Cardiac muscle cell (in vitro differentiated cells and primary cell): ENCODE measurements at regions not wholly inside any gene's neighbourhood (a gene's known extent, or its start where the extent isn't known, plus 50 kb on each side); places are given as distances from the start of the nearest gene placed in this dataset.
"Not testable (repeated sequence)": the region's sequence is repeated elsewhere in the genome, so short reads cannot be mapped to it uniquely, and the experiment has no call there.

Experiments
- DNase-seq, 2 donors: peaks; one replicate each; pipeline versions ENCODE4 v3.0.0 to v3.0.0-alpha.2; 2010 to 2017; ENCODE audit warnings: low read depth in 1 of 2, low spot score in 1 of 2
- H3K27ac ChIP-seq: fragments of 200-600 bp; sonication (generic); 2 replicates; pipeline ENCODE4 v1.5.1; 2016
- H3K27me3 ChIP-seq: fragments of 200-600 bp; sonication (generic); 2 replicates; pipeline ENCODE4 v1.6.0; 2016; ENCODE audit warnings: control low read depth
- H3K36me3 ChIP-seq: fragments of 200-600 bp; sonication (generic); 2 replicates; pipeline ENCODE4 v1.5.1; 2016; ENCODE audit warnings: control low read depth
- H3K4me1 ChIP-seq: fragments of 200-600 bp; sonication (generic); 2 replicates; pipeline ENCODE4 v1.8.1; 2017; ENCODE audit warnings: low read depth, mild to moderate bottlenecking, mixed run types
- H3K4me3 ChIP-seq: fragments of 200-600 bp; sonication (generic); 2 replicates; pipeline ENCODE4 v1.5.1; 2016; ENCODE audit warnings: mild to moderate bottlenecking
- H3K9me3 ChIP-seq: fragments of 200-600 bp; sonication (generic); 2 replicates; pipeline ENCODE4 v1.5.1; 2017; ENCODE audit warnings: low read depth, mild to moderate bottlenecking, control low read depth
- CTCF ChIP-seq: IDR thresholded peaks from 2 replicates; pipeline ENCODE4 v1.5.1; 2012; ENCODE audit warnings: low read depth, mild to moderate bottlenecking, low read length

DNA sequence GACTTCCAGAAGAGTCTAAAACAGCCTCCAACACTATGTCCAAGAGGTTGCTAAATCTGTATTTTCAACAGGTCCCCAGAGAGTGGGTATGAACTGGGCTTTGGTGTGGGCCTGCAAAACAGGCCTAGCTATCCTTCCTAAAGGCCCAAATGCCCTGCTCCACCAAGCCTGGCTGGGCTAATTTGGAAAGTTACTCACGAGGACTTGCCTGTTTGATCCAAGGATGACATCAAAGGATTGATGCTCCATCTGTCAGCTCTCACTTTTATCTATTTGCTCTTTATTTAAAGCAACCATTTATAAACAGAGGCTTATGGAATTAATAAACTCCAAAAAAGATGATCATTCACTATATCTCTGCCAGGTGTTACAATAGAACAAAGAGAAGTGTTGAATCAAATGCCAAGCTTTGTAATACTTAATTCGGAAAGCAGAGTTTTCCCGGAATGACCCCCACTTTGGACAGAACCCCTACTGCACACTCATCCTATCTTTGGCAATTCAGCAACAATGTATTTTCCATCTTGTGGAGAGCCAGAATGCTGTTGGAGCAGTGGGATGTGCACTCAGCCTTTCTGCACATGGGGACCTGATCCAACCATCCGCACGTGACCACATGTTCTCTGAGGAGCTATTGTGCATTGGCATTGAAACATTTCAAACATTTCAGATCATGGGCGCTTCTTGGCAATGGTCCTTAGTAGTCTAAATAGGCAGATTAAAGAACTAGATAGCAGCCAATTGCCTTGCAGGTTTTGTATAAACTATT is 163.3 kb upstream of the THBS1 start:
- no peaks in the 10 kb centered on the region for H3K27me3 ChIP-seq
- DNase-seq = no peak
- TF ChIP-seq CTCF = no peak
- H3K4me3 ChIP-seq = no peak overlapping the region
- H3K9me3 ChIP-seq = no peaks in the 10 kb centered on the region
- H3K4me1 ChIP-seq = peaks cover 19% of the 10 kb centered on the region
- H3K27ac ChIP-seq = no peak overlapping the region
- no peaks in the 10 kb centered on the region for H3K36me3 ChIP-seq

DNA sequence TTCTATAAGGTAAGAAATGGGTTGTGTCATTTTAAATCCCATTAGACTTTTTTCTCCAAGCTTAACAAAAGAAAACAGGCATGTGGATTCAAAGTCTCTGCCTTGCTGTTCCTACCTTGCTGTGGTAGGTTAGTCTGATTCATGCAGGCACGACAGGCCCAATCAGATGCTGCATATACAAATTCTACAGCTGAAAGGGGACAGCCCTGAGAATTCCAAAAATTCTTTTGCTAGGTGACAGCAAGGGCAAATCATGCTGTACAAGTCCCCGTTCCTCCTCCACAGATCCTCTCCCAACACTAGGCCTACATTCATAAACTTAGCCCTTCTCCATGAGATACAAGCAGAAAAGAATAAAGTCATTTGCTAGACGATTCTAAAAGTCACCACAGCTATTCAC is 161.2 kb upstream of the THBS1 start:
- H3K36me3 ChIP-seq = no peaks in the 10 kb centered on the region
- H3K27me3 ChIP-seq = no peaks in the 10 kb centered on the region
- H3K4me3 ChIP-seq = no peak overlapping the region
- peak overlapping the region; percentile 82 for H3K27ac ChIP-seq
- no peak for TF ChIP-seq CTCF
- H3K9me3 ChIP-seq = no peaks in the 10 kb centered on the region
- peak in 1 of 2 donors; percentile 64 for DNase-seq
- H3K4me1 ChIP-seq = peaks cover 13% of the 10 kb centered on the region

DNA sequence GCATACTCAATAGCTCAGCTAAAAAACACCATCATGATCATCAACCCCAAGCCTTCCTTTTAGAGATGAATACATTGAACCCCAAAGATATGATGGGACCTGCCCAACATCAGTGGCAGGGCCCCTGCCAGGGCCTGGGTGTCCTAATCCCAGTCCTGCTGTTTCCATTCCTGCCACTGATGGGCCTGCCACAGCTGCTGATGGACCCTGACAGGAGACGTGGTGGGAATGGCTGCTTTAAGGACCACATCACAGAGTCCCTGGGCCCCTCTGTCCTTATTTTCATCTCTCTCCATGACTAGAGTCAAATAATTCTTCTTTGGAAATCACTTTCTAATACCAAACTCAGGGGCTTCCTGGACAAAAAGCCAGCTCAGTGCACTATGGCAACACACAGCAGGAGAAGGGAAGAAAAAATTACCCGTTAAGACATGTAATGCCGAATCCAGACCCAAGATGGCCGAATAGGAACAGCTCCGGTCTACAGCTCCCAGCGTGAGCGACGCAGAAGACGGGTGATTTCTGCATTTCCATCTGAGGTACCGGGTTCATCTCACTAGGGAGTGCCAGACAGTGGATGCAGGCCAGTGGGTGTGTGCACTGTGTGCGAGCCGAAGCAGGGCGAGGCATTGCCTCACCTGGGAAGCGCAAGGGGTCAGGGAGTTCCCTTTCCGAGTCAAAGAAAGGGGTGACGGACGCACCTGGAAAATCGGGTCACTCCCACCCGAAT is 160.6 kb upstream of the THBS1 start:
- H3K27me3 ChIP-seq, H3K36me3 ChIP-seq, DNase-seq, H3K4me3 ChIP-seq, H3K9me3 ChIP-seq: not testable (repeated sequence)
- peak overlapping the region; percentile 82 for H3K27ac ChIP-seq
- H3K4me1 ChIP-seq = peaks cover 13% of the 10 kb centered on the region

DNA sequence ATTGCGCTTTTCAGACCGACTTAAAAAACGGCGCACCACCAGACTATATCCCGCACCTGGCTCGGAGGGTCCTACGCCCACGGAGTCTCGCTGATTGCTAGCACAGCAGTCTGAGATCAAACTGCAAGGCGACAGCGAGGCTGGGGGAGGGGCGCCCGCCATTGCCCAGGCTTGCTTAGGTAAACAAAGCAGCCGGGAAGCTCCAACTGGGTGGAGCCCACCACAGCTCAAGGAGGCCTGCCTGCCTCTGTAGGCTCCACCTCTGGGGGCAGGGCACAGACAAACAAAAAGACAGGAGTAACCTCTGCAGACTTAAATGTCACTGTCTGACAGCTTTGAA is 160.1 kb upstream of the THBS1 start:
- H3K4me1 ChIP-seq = peaks cover 13% of the 10 kb centered on the region
- H3K27me3 ChIP-seq, H3K27ac ChIP-seq, DNase-seq, H3K4me3 ChIP-seq, H3K9me3 ChIP-seq, H3K36me3 ChIP-seq: not testable (repeated sequence)

DNA sequence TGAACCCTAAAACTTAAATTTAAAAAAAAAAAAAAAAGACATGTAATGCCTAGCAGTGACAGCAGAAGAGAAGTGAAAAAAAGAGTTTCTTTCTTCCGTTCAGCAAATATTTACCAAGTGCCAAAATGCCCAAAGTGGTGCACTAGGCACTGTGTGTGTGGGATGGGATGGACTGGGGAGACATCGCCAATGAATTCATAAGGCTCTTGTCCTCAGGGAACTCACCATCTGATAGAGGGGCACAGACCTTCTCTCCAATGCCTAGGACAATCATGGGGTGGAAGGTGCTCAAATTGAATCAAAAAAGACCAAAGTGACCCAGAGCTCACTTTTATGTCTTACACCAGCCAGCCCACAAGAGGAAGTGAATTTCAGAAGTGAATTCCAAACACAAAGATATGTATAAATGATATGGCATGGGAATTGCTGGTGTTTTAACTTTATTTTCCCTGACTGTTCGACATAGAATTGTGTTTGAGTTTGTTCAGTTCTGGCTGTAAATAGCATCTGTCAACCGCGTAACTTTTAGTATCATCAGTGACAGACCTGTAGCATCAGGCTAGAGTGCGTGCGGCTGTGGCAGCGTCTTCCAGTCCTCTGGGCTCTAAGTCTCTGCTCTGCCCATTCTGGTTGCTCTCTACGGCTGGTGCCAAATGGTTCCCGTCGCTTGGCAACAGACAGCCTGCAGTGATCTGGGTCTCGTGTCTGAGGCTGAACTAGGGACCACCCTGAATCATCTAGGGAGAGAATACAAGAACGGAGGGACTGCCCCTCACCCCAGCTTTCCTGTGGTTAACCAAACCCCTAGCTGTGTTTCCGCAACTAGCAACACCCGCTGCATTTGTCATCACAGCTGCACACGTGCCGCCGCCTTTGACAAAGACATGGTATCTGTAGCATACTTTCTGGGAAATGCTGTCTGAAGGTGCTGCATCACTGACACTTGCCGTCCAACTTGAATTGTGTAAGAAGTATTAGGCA is 154.0 kb upstream of the THBS1 start:
- no peaks in the 10 kb centered on the region for H3K9me3 ChIP-seq
- no peaks in the 10 kb centered on the region for H3K36me3 ChIP-seq
- no peak overlapping the region for H3K27ac ChIP-seq
- peak in 1 of 2 donors; percentile 96 for DNase-seq
- H3K27me3 ChIP-seq = no peaks in the 10 kb centered on the region
- peaks cover 28% of the 10 kb centered on the region for H3K4me1 ChIP-seq
- no peak for TF ChIP-seq CTCF
- no peak overlapping the region for H3K4me3 ChIP-seq

- Histone ChIP-seq H3K4me3 (no peak overlapping the region), H3K27me3 (no peaks in the 10 kb centered on the region), H3K27ac (peak overlapping the region; percentile 15), H3K36me3 (no peaks in the 10 kb centered on the region), H3K9me3 (no peaks in the 10 kb centered on the region), H3K4me1 (peaks cover 30% of the 10 kb centered on the region)
- no peak for TF ChIP-seq CTCF
- peak in 1 of 2 donors; percentile 49 for DNase-seq
These were observed 153.2 kb upstream of the THBS1 start for GRCh38 chr15:39427705-39428104.
